OCI-LY7 (cell line): ENCODE measurements at regions not wholly inside any gene's neighbourhood (a gene's known extent, or its start where the extent isn't known, plus 50 kb on each side); places are given as distances from the start of the nearest gene placed in this dataset.

ENCODE experiments used
- CTCF ChIP-seq: fragments of 200-600 bp; sonication (generic); conservative IDR thresholded peaks from 2 replicates; pipeline ENCODE4 v1.5.1; 2014; ENCODE audit warnings: mild to moderate bottlenecking, antibody characterized with exemption, low read length, moderate library complexity, mixed read lengths
- EZH2phosphoT487 ChIP-seq: fragments of 200-600 bp; sonication (generic); IDR thresholded peaks from 2 replicates; pipeline ENCODE4 v1.6.1; 2018; ENCODE audit warnings: low read depth, borderline replicate concordance, mild to moderate bottlenecking, mixed run types, antibody characterized with exemption, low read length, moderate library complexity, mixed read lengths

- TF ChIP-seq EZH2phosphoT487 (no peak), CTCF (no peak)
These were observed 660.1 kb upstream of the RAB6C start for GRCh38 chr2:129319422-129319717.
